ENCODE measurements at regions not wholly inside any gene's neighbourhood (a gene's known extent, or its start where the extent isn't known, plus 50 kb on each side); places are given as distances from the start of the nearest gene placed in this dataset.

DNA sequence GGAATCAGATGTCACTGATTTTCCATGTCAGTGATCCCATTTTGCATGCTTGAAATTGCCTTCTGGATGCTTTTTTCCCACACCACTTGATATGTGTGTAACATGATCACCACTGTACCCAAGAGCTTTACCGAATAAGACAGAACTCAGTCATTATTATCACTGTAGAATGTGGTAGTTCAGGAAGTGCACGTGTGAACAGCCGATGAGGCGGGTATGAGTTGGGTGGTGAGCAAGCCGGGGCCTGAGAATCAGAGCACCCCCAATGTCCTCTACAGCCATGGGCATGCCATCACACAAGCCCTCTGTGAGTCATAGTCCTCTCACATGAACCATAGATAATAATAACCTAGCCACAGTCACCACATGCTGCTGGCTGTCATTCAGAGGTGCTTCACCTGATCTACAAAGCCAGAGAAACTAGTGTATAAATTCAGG lies 470.8 kb downstream of the SOX2 start:
- no peak overlapping the region for H3K27ac Mint-ChIP-seq
- H3K27me3 Mint-ChIP-seq, result no peaks in the 10 kb centered on the region
- peaks cover 24% of the 10 kb centered on the region for H3K9me3 Mint-ChIP-seq
- H3K4me3 Mint-ChIP-seq, result no peak overlapping the region
- intact Hi-C loops (cut with micrococcal nuclease), result no loop called here
- no peaks in the 10 kb centered on the region for H3K4me1 Mint-ChIP-seq (ENCODE audit: low read depth)
- H3K36me3 Mint-ChIP-seq (ENCODE audit: low read depth), result no peaks in the 10 kb centered on the region

DNA sequence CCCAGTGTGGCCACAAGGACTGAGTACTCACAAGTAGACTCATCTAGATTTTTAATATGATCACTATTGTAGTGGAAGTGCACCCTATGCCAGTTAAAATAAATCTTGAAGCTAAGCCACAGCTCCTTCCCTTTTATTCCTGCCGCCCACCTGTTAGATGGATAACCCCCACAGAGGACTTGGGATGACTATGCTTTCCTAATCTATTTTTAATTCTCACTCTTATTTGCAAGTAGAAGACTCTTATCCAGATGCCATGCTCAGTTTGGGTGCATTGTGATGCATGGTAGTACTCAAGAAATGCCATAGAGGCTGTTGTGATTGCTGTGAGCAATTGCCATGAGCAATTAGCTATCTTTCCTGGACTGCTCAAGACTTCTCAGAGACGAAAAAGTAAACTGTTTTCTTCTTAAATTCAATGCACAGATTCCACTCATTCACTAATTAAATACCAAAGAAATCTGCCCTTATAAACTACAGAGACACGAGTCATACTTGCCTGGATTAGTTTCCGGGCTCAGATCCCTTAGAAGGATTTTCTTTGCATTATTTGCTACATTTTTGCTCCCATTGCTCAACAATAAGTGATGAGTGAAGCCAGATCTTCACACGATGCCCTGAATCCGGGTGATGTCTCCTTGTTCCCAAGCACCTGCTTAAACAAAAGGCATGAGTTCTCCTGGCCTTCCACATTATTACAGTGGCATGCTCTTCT lies 472.1 kb downstream of the SOX2 start:
- peaks cover 25% of the 10 kb centered on the region for H3K9me3 Mint-ChIP-seq

DNA sequence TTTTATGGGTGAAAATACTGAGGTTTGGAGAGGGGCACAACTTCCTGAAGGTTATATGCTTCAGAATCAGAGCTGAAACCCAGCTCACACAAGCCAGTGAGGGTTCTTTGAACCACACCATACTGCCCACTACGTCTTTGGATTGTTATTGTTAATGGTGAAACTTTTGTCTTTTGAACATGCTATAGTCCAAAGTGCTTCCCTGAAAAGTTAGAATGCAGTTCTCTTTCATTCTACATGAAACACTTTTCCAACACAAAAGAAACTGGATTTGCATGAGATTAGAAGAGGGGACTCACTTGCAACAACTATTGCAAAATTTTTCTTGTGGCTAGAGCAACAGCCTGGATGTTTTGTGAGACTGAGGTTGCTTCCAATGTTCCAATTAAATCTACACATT lies 473.6 kb downstream of the SOX2 start:
- Mint-ChIP-seq H3K4me3 (no peak overlapping the region), H3K36me3 (ENCODE audit: low read depth) (no peaks in the 10 kb centered on the region), H3K4me1 (ENCODE audit: low read depth) (no peaks in the 10 kb centered on the region), H3K9me3 (peaks cover 25% of the 10 kb centered on the region), H3K27ac (no peak overlapping the region), H3K27me3 (no peaks in the 10 kb centered on the region)
- intact Hi-C loops (cut with micrococcal nuclease), result no loop called here

More for the DNA sequence above, 472.1 kb downstream of the SOX2 start:
- no peak overlapping the region for H3K27ac Mint-ChIP-seq
- H3K36me3 Mint-ChIP-seq (ENCODE audit: low read depth), result no peaks in the 10 kb centered on the region
- H3K4me3 Mint-ChIP-seq, result no peak overlapping the region
- H3K27me3 Mint-ChIP-seq, result no peaks in the 10 kb centered on the region
- intact Hi-C loops (cut with micrococcal nuclease), result no loop called here
- H3K4me1 Mint-ChIP-seq (ENCODE audit: low read depth), result no peaks in the 10 kb centered on the region

DNA sequence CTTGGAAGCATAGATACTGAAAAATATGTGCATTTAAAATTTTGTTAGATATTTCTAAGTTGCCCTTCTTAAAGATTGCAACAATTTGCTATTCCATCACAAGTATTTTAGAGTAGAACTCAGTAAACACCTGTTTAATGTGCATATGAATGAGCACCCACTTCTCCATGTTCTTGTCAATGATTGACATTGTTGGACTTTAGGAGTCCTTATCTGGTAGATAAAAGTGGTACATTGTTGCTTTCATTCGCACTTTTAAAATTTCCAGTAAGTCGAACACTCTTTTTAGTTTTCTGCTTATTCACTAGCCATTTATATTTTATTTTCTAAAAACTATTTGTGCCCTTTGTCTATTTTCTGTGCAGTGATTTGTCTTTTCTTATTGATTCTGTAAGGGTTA lies 478.3 kb downstream of the SOX2 start:
- H3K4me3 Mint-ChIP-seq, result no peak overlapping the region
- no peaks in the 10 kb centered on the region for H3K4me1 Mint-ChIP-seq (ENCODE audit: low read depth)
- no peaks in the 10 kb centered on the region for H3K36me3 Mint-ChIP-seq (ENCODE audit: low read depth)
- H3K27me3 Mint-ChIP-seq, result no peaks in the 10 kb centered on the region
- H3K9me3 Mint-ChIP-seq, result peaks cover 12% of the 10 kb centered on the region
- intact Hi-C loops (cut with micrococcal nuclease), result no loop called here
- no peak overlapping the region for H3K27ac Mint-ChIP-seq

DNA sequence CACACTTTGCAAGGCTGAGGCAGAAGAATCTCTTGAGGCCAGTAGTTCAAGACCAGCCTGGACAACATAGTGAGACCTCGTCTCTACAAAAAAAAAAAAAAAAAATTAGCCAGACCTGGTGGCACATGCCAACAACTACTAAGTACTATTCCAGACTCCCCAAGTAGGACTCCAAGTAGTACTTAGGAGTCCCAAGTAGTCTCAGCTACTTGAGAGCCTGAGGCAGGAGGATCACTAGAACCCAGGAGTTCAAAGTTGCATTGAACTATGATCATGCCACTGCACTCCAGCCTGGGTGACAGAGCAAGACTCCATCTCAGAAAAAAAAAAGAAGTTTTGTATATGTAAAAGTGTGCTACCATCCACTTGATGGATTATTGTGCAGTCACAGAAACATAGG lies 486.6 kb downstream of the SOX2 start:
- Mint-ChIP-seq H3K9me3 (peaks cover 8% of the 10 kb centered on the region), H3K4me3 (no peak overlapping the region), H3K27me3 (no peaks in the 10 kb centered on the region), H3K27ac (no peak overlapping the region), H3K4me1 (ENCODE audit: low read depth) (no peaks in the 10 kb centered on the region), H3K36me3 (ENCODE audit: low read depth) (no peaks in the 10 kb centered on the region)
- intact Hi-C loops (cut with micrococcal nuclease), result no loop called here

DNA sequence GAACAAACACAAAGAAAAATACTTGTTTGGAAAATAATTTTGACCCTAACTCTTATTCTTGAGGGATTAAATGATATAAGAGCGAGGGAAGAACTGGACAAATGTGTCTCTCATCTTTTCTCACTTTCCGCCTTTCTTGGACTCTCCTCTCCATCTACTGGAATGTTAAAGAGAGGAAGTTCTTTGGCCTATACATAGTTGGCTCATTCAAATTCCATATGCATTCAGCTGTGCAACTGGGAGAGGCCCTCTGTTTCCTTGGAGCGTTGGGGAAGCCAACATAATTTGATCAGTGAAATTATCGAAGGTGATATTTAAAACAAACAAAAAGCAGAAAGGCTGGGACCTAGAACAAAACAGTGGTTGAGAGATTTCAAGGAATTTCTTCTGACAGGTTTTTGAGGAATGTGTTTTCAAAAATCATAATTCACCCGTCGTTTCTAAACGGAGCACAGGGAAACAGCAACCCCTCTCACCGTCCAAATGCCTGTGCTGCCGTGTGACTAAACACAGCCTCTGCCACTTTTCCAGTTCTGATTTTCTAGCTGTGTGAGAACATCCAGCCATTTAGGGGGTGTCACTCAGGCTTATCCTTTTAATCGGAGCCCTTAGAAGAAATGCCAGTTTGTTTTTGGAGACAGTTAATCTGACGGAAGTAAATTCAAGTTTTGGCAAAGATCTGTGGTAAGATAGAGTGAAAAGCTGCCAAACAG lies 489.9 kb downstream of the SOX2 start:
- intact Hi-C loops (cut with micrococcal nuclease), result no loop called here
- Mint-ChIP-seq H3K36me3 (ENCODE audit: low read depth) (no peaks in the 10 kb centered on the region), H3K27ac (no peak overlapping the region), H3K4me1 (ENCODE audit: low read depth) (no peaks in the 10 kb centered on the region), H3K4me3 (no peak overlapping the region), H3K27me3 (no peaks in the 10 kb centered on the region), H3K9me3 (peaks cover 17% of the 10 kb centered on the region)

DNA sequence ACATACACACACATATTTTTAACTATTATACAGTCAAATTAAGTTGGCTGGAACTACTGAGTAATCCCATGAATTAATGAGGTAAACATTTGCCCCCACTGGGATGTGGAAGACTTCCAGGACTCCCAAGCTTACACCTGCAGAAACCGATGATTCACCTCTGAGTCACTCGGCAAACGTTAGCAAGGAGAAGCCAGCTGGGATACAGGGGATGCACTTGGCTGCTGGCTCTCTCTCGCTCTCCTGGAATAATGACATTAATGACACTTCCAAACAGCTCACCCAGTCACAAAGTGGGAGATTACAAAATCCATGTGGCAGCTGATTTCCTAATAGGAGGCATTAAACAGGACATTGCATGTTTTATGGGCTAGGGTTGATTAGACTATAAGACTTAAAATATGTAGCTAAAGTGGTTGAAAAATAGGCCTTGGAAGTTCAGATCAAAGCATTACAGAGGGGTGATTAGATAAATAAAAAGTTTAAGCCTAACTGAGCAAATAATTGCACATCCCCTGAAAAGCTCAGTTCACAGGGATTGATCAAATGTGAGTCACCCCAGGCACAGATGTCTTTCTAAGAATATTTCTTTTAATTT lies 500.9 kb downstream of the SOX2 start:
- Mint-ChIP-seq H3K4me1 (ENCODE audit: low read depth) (no peaks in the 10 kb centered on the region), H3K27ac (no peak overlapping the region), H3K27me3 (peaks cover 2% of the 10 kb centered on the region), H3K9me3 (no peaks in the 10 kb centered on the region), H3K4me3 (no peak overlapping the region), H3K36me3 (ENCODE audit: low read depth) (no peaks in the 10 kb centered on the region)
- intact Hi-C loops (cut with micrococcal nuclease), result no loop called here

DNA sequence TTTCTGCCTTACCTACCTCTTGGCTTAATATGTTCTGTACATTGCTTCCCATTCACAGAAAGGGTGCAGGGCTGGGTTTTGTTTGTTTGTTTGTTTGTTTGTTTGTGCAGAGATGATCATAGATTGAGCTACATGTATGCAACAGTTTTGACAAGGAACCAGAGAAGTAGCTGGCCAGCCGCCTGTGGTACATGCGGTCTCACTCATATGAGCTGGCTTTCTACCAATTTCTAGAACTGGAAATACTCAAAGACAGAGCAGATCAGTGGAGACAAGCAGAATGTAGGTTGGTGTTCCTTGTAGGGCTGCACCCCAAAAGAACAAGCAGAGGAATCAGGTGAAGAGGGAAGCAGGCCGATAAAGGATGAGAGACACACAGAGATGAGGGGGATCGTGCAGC lies 502.7 kb downstream of the SOX2 start:
- no peaks in the 10 kb centered on the region for H3K9me3 Mint-ChIP-seq
- H3K4me1 Mint-ChIP-seq (ENCODE audit: low read depth), result no peaks in the 10 kb centered on the region
- no peak overlapping the region for H3K4me3 Mint-ChIP-seq
- peaks cover 2% of the 10 kb centered on the region for H3K27me3 Mint-ChIP-seq
- intact Hi-C loops (cut with micrococcal nuclease), result no loop called here
- H3K36me3 Mint-ChIP-seq (ENCODE audit: low read depth), result no peaks in the 10 kb centered on the region
- no peak overlapping the region for H3K27ac Mint-ChIP-seq

DNA sequence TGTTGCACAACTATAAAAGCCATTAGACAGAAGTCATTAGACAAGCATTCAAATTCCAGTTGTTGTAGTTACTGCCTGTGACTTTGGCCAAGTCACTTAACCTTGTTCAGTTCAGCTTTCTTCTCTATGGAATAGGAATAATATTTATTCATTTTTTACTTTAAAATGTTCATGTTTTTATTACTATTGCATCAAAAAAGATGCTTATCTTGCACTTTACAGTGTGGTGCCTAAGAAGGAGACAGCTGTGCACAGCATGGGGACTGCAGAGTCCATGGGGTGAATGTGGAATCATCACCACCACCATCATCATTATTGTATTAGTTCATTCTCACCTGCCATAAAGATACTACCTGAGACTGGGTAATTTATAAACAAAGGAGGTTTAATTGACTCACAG lies 504.2 kb downstream of the SOX2 start:
- H3K4me1 Mint-ChIP-seq (ENCODE audit: low read depth), result no peaks in the 10 kb centered on the region
- no peaks in the 10 kb centered on the region for H3K9me3 Mint-ChIP-seq
- intact Hi-C loops (cut with micrococcal nuclease), result no loop called here
- H3K27me3 Mint-ChIP-seq, result peaks cover 2% of the 10 kb centered on the region
- no peak overlapping the region for H3K4me3 Mint-ChIP-seq
- H3K27ac Mint-ChIP-seq, result no peak overlapping the region
- H3K36me3 Mint-ChIP-seq (ENCODE audit: low read depth), result no peaks in the 10 kb centered on the region

DNA sequence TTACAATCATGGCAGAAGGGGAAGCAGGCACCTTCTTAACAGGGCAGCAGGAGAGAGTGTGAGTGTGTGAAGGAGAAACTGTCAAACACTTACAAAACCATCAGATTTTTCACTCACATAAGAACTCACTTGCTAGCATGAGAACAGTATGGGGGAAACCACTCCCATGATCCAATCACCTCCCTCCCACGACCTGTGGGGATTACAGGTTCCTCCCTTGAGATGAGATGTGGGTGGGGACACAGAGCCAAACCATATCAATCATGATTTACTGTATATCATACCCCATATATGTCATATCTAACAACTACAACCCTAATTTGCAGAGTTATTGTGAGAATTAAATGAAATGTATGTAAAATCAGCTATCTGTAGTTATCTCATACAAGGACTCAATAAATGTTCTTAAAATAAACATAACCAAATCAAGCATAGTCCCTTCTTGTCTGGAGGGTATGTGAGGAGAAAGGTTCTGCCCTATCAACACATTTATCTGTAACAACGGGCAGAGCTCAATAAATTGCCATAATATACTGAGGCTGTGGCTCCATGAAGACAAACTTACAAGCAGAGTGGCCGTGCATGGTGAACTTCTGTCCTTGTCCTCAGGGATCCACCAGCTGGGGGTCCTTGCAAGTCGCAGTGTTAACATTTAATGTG lies 504.7 kb downstream of the SOX2 start:
- Mint-ChIP-seq H3K27ac (no peak overlapping the region), H3K36me3 (ENCODE audit: low read depth) (no peaks in the 10 kb centered on the region), H3K9me3 (no peaks in the 10 kb centered on the region), H3K4me3 (no peak overlapping the region), H3K27me3 (peaks cover 2% of the 10 kb centered on the region), H3K4me1 (ENCODE audit: low read depth) (no peaks in the 10 kb centered on the region)
- intact Hi-C loops (cut with micrococcal nuclease), result no loop called here

DNA sequence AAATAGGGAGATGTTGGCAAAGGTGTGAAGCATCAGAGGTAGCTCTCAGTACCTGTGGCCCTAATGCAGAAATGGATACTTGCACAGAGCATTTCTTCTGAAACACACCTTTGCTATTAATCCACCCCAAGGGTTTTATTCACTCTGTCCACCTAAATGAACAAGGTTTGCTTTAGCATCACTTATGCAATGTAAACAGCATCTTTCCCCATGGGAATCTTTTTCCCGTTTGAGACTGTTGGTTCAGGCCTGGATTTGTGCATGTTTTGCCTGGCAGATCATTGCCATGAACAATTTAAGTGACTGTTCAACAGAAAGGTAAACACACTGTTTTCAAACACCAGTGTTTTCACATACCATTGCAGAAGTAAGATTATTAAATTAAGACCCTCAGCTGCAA lies 508.3 kb downstream of the SOX2 start:
- intact Hi-C loops (cut with micrococcal nuclease), result no loop called here
- peaks cover 2% of the 10 kb centered on the region for H3K27me3 Mint-ChIP-seq
- no peaks in the 10 kb centered on the region for H3K36me3 Mint-ChIP-seq (ENCODE audit: low read depth)
- no peak overlapping the region for H3K27ac Mint-ChIP-seq
- H3K4me3 Mint-ChIP-seq, result no peak overlapping the region
- H3K4me1 Mint-ChIP-seq (ENCODE audit: low read depth), result no peaks in the 10 kb centered on the region
- H3K9me3 Mint-ChIP-seq, result no peaks in the 10 kb centered on the region

DNA sequence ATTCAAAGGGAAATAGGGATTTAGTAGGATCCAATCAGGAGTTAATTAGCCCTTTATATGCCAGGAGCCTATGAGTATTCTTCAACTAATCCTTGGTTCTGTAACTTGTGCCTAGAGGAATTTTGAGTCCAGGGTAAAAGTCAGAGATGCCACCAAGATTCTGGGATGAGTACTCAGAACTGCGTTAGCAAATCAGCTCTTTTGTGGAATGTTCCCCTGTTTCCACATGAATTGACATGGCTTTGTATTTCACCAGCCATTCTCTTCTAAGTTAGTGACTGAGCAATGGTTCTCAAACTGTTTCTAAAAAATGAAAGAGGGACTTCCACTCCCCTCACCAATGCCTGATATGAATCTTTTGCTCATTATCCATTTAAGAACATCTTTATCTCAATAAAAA lies 508.7 kb downstream of the SOX2 start:
- H3K4me1 Mint-ChIP-seq (ENCODE audit: low read depth), result no peaks in the 10 kb centered on the region
- H3K4me3 Mint-ChIP-seq, result no peak overlapping the region
- H3K36me3 Mint-ChIP-seq (ENCODE audit: low read depth), result no peaks in the 10 kb centered on the region
- H3K9me3 Mint-ChIP-seq, result peaks cover 2% of the 10 kb centered on the region
- intact Hi-C loops (cut with micrococcal nuclease), result no loop called here
- H3K27me3 Mint-ChIP-seq, result peaks cover 2% of the 10 kb centered on the region
- H3K27ac Mint-ChIP-seq, result no peak overlapping the region

DNA sequence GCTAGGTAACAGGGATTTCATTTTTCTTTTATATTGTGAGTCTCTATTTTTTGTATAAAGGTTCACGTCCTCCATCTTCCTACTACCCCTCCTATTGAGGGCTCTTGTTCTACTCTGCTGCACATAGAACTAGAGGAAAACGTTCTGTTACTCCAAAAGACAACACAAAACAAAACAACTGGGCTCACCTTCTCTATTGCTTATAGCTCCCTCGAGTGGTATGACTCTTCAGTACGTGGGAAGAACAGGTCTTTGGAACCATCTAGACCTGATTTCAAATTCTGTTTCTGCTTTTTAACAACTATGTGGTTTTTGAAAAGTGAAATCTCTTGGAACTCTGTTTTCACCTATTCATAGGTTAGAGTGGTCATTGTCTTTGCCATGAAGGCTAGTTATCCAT lies 515.3 kb downstream of the SOX2 start:
- no peak overlapping the region for H3K27ac Mint-ChIP-seq
- H3K4me3 Mint-ChIP-seq, result no peak overlapping the region
- H3K9me3 Mint-ChIP-seq, result peaks cover 19% of the 10 kb centered on the region
- no peaks in the 10 kb centered on the region for H3K4me1 Mint-ChIP-seq (ENCODE audit: low read depth)
- intact Hi-C loops (cut with micrococcal nuclease), result no loop called here
- H3K27me3 Mint-ChIP-seq, result no peaks in the 10 kb centered on the region
- H3K36me3 Mint-ChIP-seq (ENCODE audit: low read depth), result no peaks in the 10 kb centered on the region

DNA sequence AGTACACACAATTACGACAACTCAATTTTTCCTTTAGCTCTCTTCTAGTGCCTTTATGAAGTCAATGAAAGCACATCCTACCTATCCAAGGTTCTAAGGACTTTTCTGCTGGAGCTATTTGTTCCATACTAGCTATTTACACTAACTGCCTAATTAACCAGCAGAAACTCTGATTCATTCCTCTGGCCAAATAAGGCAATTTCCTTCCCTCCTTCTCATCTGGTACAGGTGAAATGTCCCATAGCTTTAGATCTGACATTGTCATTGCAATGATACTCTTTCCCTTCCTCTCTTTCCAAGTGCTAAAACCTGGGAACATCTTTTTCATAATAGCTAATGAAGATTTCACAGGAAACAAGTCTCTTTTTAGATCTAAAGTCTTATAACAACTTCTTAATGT lies 521.7 kb downstream of the SOX2 start:
- no peak overlapping the region for H3K27ac Mint-ChIP-seq
- H3K27me3 Mint-ChIP-seq, result no peaks in the 10 kb centered on the region
- H3K4me3 Mint-ChIP-seq, result no peak overlapping the region
- no peaks in the 10 kb centered on the region for H3K4me1 Mint-ChIP-seq (ENCODE audit: low read depth)
- intact Hi-C loops (cut with micrococcal nuclease), result no loop called here
- peaks cover 8% of the 10 kb centered on the region for H3K9me3 Mint-ChIP-seq
- H3K36me3 Mint-ChIP-seq (ENCODE audit: low read depth), result no peaks in the 10 kb centered on the region
